HUES64 (cell line): ENCODE measurements at regions not wholly inside any gene's neighbourhood (a gene's known extent, or its start where the extent isn't known, plus 50 kb on each side); places are given as distances from the start of the nearest gene placed in this dataset.

Experiments used
- H3K27ac ChIP-seq: 2 replicates; pipeline ENCODE4 v1.7.0; 2013; ENCODE audit warnings: low read depth, low read length, inconsistent platforms
- H3K27me3 ChIP-seq: 2 replicates; pipeline ENCODE4 v1.6.1; 2013; ENCODE audit warnings: mild to moderate bottlenecking, low read length; ENCODE audit not compliant: insufficient read depth
- H3K36me3 ChIP-seq: 2 replicates; pipeline ENCODE4 v1.6.1; 2013; ENCODE audit warnings: mild to moderate bottlenecking, low read length; ENCODE audit not compliant: insufficient read depth
- H3K4me1 ChIP-seq: 2 replicates; pipeline ENCODE4 v1.6.1; 2013; ENCODE audit warnings: mild to moderate bottlenecking, low read length, moderate library complexity; ENCODE audit not compliant: insufficient read depth
- H3K4me3 ChIP-seq: 2 replicates; pipeline ENCODE4 v1.5.1; 2013; ENCODE audit warnings: mild to moderate bottlenecking, low read length, moderate library complexity
- H3K9ac ChIP-seq: 2 replicates; pipeline ENCODE4 v1.6.1; 2013; ENCODE audit warnings: mild to moderate bottlenecking, low read depth, low read length
- H3K9me3 ChIP-seq: 2 replicates; pipeline ENCODE4 v1.6.1; 2013; ENCODE audit warnings: low read depth, low read length; ENCODE audit not compliant: insufficient read depth
- WGBS: fragments of 150-250, 120-280 bp; methylation state at CpG from one replicate; pipeline ENCODE4 v1.1.7; 2013; ENCODE audit warnings: missing lambda C conversion rate; 5-methylcytosine and 5-hydroxymethylcytosine counted together

- Histone ChIP-seq H3K4me3 (no peak overlapping the region), H3K9me3 (no peaks in the 10 kb centered on the region), H3K36me3 (no peaks in the 10 kb centered on the region), H3K9ac (no peak overlapping the region), H3K27ac (no peak overlapping the region), H3K4me1 (no peaks in the 10 kb centered on the region), H3K27me3 (no peaks in the 10 kb centered on the region)
- 97% methylated on average over 1 of the region's 2 CpGs for WGBS
Observed at GRCh38 chr2:8078705-8079104, 603.2 kb upstream of the ID2 start.

GRCh38 chr2:8080063-8080462, 601.8 kb upstream of the ID2 start:
- Histone ChIP-seq H3K4me3 (no peak overlapping the region), H3K27ac (no peak overlapping the region), H3K9ac (no peak overlapping the region), H3K4me1 (no peaks in the 10 kb centered on the region), H3K9me3 (no peaks in the 10 kb centered on the region), H3K27me3 (no peaks in the 10 kb centered on the region), H3K36me3 (no peaks in the 10 kb centered on the region)

- WGBS = 95% methylated on average over 4 of the region's 5 CpGs
- no peak overlapping the region for H3K9ac ChIP-seq
- no peak overlapping the region for H3K4me3 ChIP-seq
- no peaks in the 10 kb centered on the region for H3K9me3 ChIP-seq
- H3K27me3 ChIP-seq = no peaks in the 10 kb centered on the region
- no peaks in the 10 kb centered on the region for H3K36me3 ChIP-seq
- no peak overlapping the region for H3K27ac ChIP-seq
- H3K4me1 ChIP-seq = no peaks in the 10 kb centered on the region
Observed at GRCh38 chr2:8081130-8081529, 600.7 kb upstream of the ID2 start.

- Histone ChIP-seq H3K9ac (no peak overlapping the region), H3K27me3 (no peaks in the 10 kb centered on the region), H3K4me3 (no peak overlapping the region), H3K27ac (no peak overlapping the region), H3K4me1 (no peaks in the 10 kb centered on the region), H3K36me3 (no peaks in the 10 kb centered on the region), H3K9me3 (no peaks in the 10 kb centered on the region)
- WGBS = 92% methylated on average over 3 of the region's 4 CpGs
Observed at GRCh38 chr2:8082840-8083239, 599.0 kb upstream of the ID2 start.

GRCh38 chr2:8086357-8086756, 595.5 kb upstream of the ID2 start:
- WGBS = 93% methylated on average over 2 of the region's 2 CpGs
- H3K27ac ChIP-seq = no peak overlapping the region

GRCh38 chr2:8086796-8087479, 594.9 kb upstream of the ID2 start:
- Histone ChIP-seq H3K4me3 (no peak overlapping the region), H3K4me1 (no peaks in the 10 kb centered on the region), H3K9me3 (no peaks in the 10 kb centered on the region), H3K36me3 (no peaks in the 10 kb centered on the region), H3K27me3 (no peaks in the 10 kb centered on the region), H3K27ac (no peak overlapping the region), H3K9ac (no peak overlapping the region)
- WGBS = 93% methylated on average over 3 of the region's 4 CpGs

More at GRCh38 chr2:8086357-8086756, 595.5 kb upstream of the ID2 start:
- H3K9ac ChIP-seq = no peak overlapping the region
- H3K27me3 ChIP-seq = no peaks in the 10 kb centered on the region
- no peaks in the 10 kb centered on the region for H3K4me1 ChIP-seq
- H3K4me3 ChIP-seq = no peak overlapping the region
- H3K9me3 ChIP-seq = no peaks in the 10 kb centered on the region
- H3K36me3 ChIP-seq = no peaks in the 10 kb centered on the region

- Histone ChIP-seq H3K9me3 (no peaks in the 10 kb centered on the region), H3K4me1 (no peaks in the 10 kb centered on the region), H3K27me3 (no peaks in the 10 kb centered on the region), H3K27ac (no peak overlapping the region), H3K4me3 (no peak overlapping the region), H3K36me3 (no peaks in the 10 kb centered on the region), H3K9ac (no peak overlapping the region)
- 96% methylated on average over 3 of the region's 3 CpGs for WGBS
Observed at GRCh38 chr2:8087480-8087840, 594.4 kb upstream of the ID2 start.

- Histone ChIP-seq H3K27me3 (no peaks in the 10 kb centered on the region), H3K9ac (no peak overlapping the region), H3K36me3 (no peaks in the 10 kb centered on the region), H3K4me3 (no peak overlapping the region), H3K9me3 (no peaks in the 10 kb centered on the region), H3K4me1 (no peaks in the 10 kb centered on the region), H3K27ac (no peak overlapping the region)
- WGBS = 91% methylated on average over 1 of the region's 1 CpG
Observed at GRCh38 chr2:8088810-8089209, 593.0 kb upstream of the ID2 start.

GRCh38 chr2:8089596-8089995, 592.3 kb upstream of the ID2 start:
- no peaks in the 10 kb centered on the region for H3K4me1 ChIP-seq
- H3K27ac ChIP-seq = no peak overlapping the region
- 90% methylated on average over 7 of the region's 7 CpGs for WGBS

GRCh38 chr2:8090748-8091700, 590.8 kb upstream of the ID2 start:
- Histone ChIP-seq H3K9ac (no peak overlapping the region), H3K27ac (no peak overlapping the region), H3K4me3 (no peak overlapping the region), H3K9me3 (no peaks in the 10 kb centered on the region), H3K27me3 (no peaks in the 10 kb centered on the region), H3K4me1 (no peaks in the 10 kb centered on the region), H3K36me3 (no peaks in the 10 kb centered on the region)
- 91% methylated on average over 5 of the region's 5 CpGs for WGBS

More at GRCh38 chr2:8089596-8089995, 592.3 kb upstream of the ID2 start:
- no peak overlapping the region for H3K9ac ChIP-seq
- H3K36me3 ChIP-seq = no peaks in the 10 kb centered on the region
- H3K27me3 ChIP-seq = no peaks in the 10 kb centered on the region
- H3K9me3 ChIP-seq = no peaks in the 10 kb centered on the region
- H3K4me3 ChIP-seq = no peak overlapping the region

GRCh38 chr2:8094526-8094925, 587.3 kb upstream of the ID2 start:
- Histone ChIP-seq H3K36me3 (no peaks in the 10 kb centered on the region), H3K4me1 (no peaks in the 10 kb centered on the region), H3K4me3 (no peak overlapping the region), H3K9me3 (no peaks in the 10 kb centered on the region), H3K27ac (no peak overlapping the region), H3K9ac (no peak overlapping the region), H3K27me3 (no peaks in the 10 kb centered on the region)
- 92% methylated on average over 18 of the region's 18 CpGs for WGBS
